Breast epithelium (tissue), 3 donors: ENCODE measurements at regions not wholly inside any gene's neighbourhood (a gene's known extent, or its start where the extent isn't known, plus 50 kb on each side); places are given as distances from the start of the nearest gene placed in this dataset.

ENCODE experiments used
- POLR2A ChIP-seq: fragments of 450-650 bp; IDR thresholded peaks from one replicate; pipeline ENCODE4 v1.6.1; 2016; ENCODE audit warnings: antibody characterized with exemption, mild to moderate bottlenecking, moderate library complexity
- TF ChIP-seq, protein P1 (sequence below), 3 donors: fragments of 450-650 bp; IDR thresholded peaks; one replicate each; pipeline ENCODE4 v1.5.1; 2016 to 2017; ENCODE audit warnings: antibody characterized with exemption in 3 of 3, mild to moderate bottlenecking in 3 of 3, moderate library complexity in 3 of 3

DNA sequence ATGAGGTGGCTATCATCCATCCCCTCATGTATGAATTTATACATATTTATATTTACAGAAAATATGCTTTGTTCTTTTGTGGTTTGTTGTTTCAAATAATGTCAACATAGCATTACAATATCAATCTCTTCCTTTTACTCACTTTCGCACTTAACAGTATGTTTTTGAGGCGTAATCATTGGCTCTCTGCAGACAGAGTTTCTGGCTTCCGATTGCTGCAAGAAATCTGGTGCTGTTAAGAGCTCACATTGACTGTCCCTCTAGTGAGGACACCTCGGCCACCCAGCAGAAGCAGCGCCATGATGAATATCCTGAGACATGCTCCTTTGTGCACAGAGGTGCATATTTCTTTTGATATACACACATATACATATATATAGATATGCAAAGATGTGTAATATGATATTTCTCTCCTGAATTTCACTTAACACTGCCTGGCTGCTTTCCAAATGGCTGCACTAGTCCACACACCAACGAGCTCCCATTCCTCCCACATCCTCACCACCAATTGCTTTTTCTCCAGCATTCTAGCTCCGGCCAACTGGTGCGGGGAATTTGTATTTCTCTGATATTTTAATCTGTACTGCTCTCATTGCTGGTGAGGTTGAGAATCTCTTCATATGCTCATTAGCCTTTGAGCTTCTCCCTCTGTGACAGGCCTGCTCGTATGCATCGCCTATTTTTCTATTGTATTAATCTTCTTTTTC lies 248.4 kb downstream of the SIPA1L2 start:
- TF ChIP-seq POLR2A: no peak
- TF ChIP-seq, protein P1, sequence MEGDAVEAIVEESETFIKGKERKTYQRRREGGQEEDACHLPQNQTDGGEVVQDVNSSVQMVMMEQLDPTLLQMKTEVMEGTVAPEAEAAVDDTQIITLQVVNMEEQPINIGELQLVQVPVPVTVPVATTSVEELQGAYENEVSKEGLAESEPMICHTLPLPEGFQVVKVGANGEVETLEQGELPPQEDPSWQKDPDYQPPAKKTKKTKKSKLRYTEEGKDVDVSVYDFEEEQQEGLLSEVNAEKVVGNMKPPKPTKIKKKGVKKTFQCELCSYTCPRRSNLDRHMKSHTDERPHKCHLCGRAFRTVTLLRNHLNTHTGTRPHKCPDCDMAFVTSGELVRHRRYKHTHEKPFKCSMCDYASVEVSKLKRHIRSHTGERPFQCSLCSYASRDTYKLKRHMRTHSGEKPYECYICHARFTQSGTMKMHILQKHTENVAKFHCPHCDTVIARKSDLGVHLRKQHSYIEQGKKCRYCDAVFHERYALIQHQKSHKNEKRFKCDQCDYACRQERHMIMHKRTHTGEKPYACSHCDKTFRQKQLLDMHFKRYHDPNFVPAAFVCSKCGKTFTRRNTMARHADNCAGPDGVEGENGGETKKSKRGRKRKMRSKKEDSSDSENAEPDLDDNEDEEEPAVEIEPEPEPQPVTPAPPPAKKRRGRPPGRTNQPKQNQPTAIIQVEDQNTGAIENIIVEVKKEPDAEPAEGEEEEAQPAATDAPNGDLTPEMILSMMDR (IDR thresholded peaks at IDR 0.05): no peak
